Subcutaneous abdominal adipose tissue (tissue), 5 donors: ENCODE measurements at regions not wholly inside any gene's neighbourhood (a gene's known extent, or its start where the extent isn't known, plus 50 kb on each side); places are given as distances from the start of the nearest gene placed in this dataset.

Source experiments
- H3K27ac ChIP-seq: one replicate; pipeline ENCODE4 v1.7.0; 2013; ENCODE audit warnings: low read depth, mild to moderate bottlenecking, inconsistent platforms, low read length, moderate library complexity
- H3K27me3 ChIP-seq, 5 donors: one replicate each; pipeline ENCODE4 v1.7.0; 2013; ENCODE audit warnings: low read length in 5 of 5, inconsistent platforms in 1 of 5; ENCODE audit not compliant: control insufficient read depth in 5 of 5, insufficient read depth in 4 of 5
- H3K36me3 ChIP-seq, 5 donors: one replicate each; pipeline ENCODE4 v1.7.0; 2013; ENCODE audit warnings: low read length in 5 of 5; ENCODE audit not compliant: control insufficient read depth in 5 of 5, insufficient read depth in 5 of 5
- H3K4me1 ChIP-seq, 5 donors: one replicate each; pipeline ENCODE4 v1.7.0; 2013; ENCODE audit warnings: low read length in 5 of 5, mild to moderate bottlenecking in 3 of 5, moderate library complexity in 1 of 5; ENCODE audit not compliant: control insufficient read depth in 5 of 5, insufficient read depth in 5 of 5
- H3K4me3 ChIP-seq, 5 donors: one replicate each; pipeline ENCODE4 v1.7.0; 2013; ENCODE audit warnings: low read length in 5 of 5, low read depth in 1 of 5
- H3K9ac ChIP-seq, 5 donors: one replicate each; pipeline ENCODE4 v1.7.0; 2013; ENCODE audit warnings: low read length in 5 of 5, mild to moderate bottlenecking in 4 of 5, moderate library complexity in 3 of 5
- H3K9me3 ChIP-seq, 5 donors: one replicate each; pipeline ENCODE4 v1.7.0; 2013; ENCODE audit warnings: low read length in 5 of 5; ENCODE audit not compliant: control insufficient read depth in 5 of 5
- donor health status: healthy.
- donor health status: healthy.
- donor health status: healthy.
- donor health status: healthy.
- donor health status: healthy.

DNA sequence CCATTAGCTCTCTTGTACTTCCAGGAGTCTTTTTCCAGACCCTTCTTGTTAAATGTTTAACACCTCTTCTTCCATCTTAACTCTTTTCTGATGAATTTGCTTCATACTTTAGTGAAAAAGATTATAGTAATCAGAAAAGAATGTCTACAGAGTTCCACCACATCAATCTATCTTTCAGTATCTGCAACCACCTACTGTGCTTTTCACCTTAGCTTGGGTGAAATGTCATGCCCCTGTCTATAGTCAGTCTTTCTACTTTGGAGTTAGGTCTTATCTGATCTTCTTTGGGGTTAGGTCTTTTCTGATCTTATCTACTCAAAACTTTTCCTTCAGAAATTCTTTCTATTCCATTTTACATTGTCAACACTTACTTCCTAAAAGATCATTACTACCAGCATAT is 1310.2 kb downstream of the PCDH7 start:
- no peaks in the 10 kb centered on the region for H3K9me3 ChIP-seq
- H3K4me1 ChIP-seq = no peaks in the 10 kb centered on the region
- no peak overlapping the region for H3K27ac ChIP-seq
- no peaks in the 10 kb centered on the region for H3K27me3 ChIP-seq
- no peak overlapping the region for H3K9ac ChIP-seq
- H3K4me3 ChIP-seq = no peak overlapping the region
- no peaks in the 10 kb centered on the region for H3K36me3 ChIP-seq

DNA sequence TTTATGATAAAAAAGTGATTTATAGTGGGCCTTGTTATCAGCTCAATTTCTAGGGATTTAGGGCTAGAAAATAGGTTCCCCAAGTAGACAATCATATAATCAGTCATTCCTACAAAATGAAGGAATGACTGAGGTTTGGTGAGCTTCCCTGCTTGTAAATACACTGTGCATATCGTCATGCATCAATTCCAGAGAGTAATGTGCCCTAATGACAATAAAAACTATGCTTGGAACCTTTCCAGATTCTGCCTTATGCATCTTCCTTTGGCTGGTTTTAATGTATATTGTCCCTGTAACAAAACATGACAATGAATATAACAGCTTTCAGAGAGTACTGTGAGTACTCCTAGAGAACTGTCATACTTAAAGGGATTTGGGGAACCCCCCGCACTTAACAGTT is 1310.9 kb downstream of the PCDH7 start:
- Histone ChIP-seq H3K4me1 (no peaks in the 10 kb centered on the region), H3K36me3 (no peaks in the 10 kb centered on the region), H3K4me3 (no peak overlapping the region), H3K9me3 (no peaks in the 10 kb centered on the region), H3K27ac (no peak overlapping the region), H3K27me3 (no peaks in the 10 kb centered on the region), H3K9ac (no peak overlapping the region)

DNA sequence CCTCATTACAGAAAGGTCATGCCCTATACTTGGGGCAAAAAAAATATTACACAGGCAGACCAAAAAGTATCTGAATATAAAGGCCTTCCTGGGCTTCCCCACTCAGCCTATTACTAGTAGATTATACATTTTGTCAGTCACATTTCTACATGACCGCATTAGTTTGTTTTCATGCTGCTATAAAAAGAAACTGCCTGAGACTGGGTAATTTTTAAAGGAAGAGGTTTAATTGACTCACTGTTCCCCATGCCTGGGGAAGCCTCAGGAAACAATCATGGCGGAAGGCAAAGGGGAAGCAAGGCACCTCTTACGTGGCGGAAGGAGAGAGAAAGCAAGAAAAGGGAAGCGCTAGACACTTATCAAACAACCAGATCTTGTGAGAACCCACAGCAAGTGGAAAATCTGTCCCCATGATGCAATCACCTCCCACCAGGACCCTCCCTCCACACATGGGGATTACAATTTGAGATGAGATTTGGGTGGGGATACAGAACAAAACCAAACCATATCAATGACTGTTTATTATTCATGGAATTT is 1312.0 kb downstream of the PCDH7 start:
- H3K9ac ChIP-seq = no peak overlapping the region
- no peaks in the 10 kb centered on the region for H3K27me3 ChIP-seq
- no peaks in the 10 kb centered on the region for H3K9me3 ChIP-seq
- H3K4me1 ChIP-seq = no peaks in the 10 kb centered on the region
- H3K27ac ChIP-seq = no peak overlapping the region
- no peaks in the 10 kb centered on the region for H3K36me3 ChIP-seq
- H3K4me3 ChIP-seq = no peak overlapping the region

DNA sequence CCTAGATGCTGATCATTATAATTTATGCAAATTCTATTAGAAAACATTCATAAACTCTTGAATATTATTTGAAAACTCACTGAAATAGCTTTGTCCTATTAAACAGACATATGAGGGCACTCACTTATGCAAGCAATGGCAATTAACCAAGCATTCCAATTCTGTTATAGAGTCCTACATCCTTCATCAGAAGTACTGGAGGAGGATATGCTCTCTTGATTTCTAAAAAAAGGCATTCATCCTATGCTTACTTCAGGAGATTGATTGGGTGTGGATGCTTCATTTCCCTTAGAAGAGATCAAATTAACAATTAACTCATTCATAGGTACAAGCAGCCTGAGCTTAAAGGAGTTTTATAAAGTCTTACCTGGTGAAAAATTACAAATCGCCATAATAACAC is 1317.2 kb downstream of the PCDH7 start:
- no peaks in the 10 kb centered on the region for H3K4me1 ChIP-seq
- no peak overlapping the region for H3K9ac ChIP-seq

DNA sequence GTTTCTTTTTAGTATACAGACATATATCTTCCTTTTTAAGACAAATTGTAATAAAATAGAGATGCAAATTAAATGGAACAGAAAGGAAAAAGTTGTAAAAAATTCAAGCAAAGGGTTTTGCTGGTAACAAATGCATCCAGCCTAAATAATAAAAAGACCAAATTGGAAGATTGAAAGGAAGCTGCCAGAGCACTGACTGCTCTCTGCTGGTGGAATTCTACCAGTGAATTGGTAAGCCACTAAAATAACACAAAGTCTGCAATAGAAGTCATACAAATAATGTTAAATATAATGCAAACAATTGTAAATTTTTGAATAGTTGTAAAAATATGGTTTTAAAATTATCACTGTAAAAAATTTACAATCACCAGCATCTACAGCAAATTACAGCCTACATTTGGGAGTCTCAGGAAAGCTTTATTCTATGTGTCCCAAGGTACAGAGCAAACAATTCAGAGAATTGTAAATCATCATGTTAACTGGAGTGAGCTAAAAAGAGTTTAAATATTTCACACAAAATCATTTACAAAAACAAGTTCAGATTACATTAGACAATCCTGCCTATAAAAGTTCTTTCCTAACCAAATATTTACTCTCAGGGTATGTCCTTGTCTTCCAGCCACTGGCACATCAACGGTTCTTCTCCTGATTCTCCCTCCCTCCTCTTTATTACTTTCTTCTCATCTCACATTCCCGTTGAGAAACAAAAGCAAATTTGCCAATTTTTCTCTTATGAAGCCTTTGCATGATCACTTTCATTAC is 1322.5 kb downstream of the PCDH7 start:
- H3K4me1 ChIP-seq = no peaks in the 10 kb centered on the region
- H3K9ac ChIP-seq = no peak overlapping the region
- no peaks in the 10 kb centered on the region for H3K36me3 ChIP-seq
- H3K27ac ChIP-seq = no peak overlapping the region
- no peak overlapping the region for H3K4me3 ChIP-seq
- H3K9me3 ChIP-seq = peaks cover 0 to 3% (median 0%) of the 10 kb centered on the region in 5 donors
- H3K27me3 ChIP-seq = no peaks in the 10 kb centered on the region

More for the DNA sequence above, 1317.2 kb downstream of the PCDH7 start:
- H3K27ac ChIP-seq = no peak overlapping the region
- no peaks in the 10 kb centered on the region for H3K9me3 ChIP-seq
- H3K27me3 ChIP-seq = no peaks in the 10 kb centered on the region
- H3K4me3 ChIP-seq = no peak overlapping the region
- no peaks in the 10 kb centered on the region for H3K36me3 ChIP-seq

DNA sequence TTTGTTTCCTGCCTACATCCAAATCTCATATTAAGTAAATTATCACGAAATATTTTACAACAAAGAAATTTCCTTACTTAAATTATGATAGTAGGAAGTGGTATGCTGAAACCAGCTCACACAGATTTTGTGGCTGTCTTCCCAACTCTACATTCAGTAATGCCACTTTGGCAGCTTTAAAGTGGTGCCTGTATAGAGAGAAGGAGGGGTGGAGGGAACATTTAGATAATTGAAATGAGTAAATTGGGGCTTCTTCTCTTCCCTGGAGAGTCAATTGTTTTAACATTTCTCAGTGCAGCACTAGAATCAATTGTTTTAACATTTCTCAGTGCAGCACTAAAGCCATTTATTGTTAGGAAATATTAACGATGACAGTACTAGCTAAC is 1323.1 kb downstream of the PCDH7 start:
- no peak overlapping the region for H3K9ac ChIP-seq
- no peak overlapping the region for H3K27ac ChIP-seq
- no peaks in the 10 kb centered on the region for H3K27me3 ChIP-seq
- no peaks in the 10 kb centered on the region for H3K36me3 ChIP-seq
- H3K4me3 ChIP-seq = no peak overlapping the region
- no peaks in the 10 kb centered on the region for H3K4me1 ChIP-seq
- H3K9me3 ChIP-seq = peaks cover 0 to 3% (median 0%) of the 10 kb centered on the region in 5 donors

DNA sequence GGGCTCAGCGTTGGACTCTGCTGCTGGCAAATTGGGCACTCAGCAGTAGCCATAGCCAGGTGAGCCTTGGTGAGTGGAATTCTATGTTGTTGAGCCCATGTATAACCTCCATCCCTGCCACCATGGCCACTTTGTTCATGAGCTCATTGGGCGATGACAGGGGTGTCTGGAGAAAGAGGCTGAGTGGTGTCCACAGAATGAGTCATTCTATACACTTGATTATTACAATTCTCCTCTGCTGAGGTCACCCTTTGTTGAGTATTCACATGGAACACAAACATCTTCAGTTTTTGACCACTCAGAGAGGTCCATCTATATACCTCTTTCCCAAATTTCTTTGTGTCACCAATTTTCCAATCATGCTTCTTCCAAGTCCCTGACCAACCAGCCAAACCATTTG is 1341.7 kb downstream of the PCDH7 start:
- no peak overlapping the region for H3K27ac ChIP-seq
- no peaks in the 10 kb centered on the region for H3K4me1 ChIP-seq
- H3K4me3 ChIP-seq = no peak overlapping the region
- H3K9me3 ChIP-seq = no peaks in the 10 kb centered on the region
- no peak overlapping the region for H3K9ac ChIP-seq
- no peaks in the 10 kb centered on the region for H3K27me3 ChIP-seq
- no peaks in the 10 kb centered on the region for H3K36me3 ChIP-seq

DNA sequence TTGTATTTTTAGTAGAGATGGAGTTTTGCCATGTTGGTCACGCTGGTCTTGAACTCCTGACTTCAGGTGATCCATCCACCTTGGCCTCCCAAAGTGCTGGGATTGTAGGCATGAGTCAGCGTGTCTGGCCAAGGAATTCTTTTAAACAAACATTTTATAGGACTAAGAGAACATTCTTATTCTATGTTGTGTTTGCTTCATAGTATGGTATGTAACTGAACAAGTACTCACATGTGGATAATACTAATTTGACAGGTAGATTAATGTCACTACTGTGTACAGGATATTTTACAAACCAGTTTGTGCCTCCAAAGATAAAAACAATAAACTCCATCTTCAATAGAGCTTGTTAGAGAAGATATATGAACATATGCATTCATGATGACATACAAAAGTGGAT is 1353.4 kb downstream of the PCDH7 start:
- Histone ChIP-seq H3K4me1 (no peaks in the 10 kb centered on the region), H3K4me3 (no peak overlapping the region), H3K27me3 (no peaks in the 10 kb centered on the region), H3K9me3 (peaks cover 0 to 8% (median 0%) of the 10 kb centered on the region in 5 donors), H3K36me3 (no peaks in the 10 kb centered on the region), H3K9ac (no peak overlapping the region), H3K27ac (no peak overlapping the region)

DNA sequence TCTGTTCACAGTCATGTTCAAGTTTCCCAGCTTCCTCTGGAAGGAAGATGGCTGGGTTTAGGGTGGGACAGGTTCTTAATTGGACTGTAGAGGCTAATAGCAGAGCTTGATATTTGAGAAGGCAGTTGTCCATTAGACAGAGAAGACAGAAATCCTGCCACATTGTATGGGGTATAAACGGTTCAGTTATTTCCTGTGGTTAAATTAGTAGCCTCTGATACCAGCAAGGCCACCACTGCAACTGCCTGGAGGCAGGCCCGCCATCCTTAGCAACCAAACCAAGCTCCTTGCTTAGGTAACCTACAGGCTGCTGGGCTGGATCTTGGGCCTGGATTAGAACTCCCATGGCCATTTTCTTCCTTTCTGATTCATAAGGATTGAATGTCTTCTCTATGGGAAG is 1367.0 kb downstream of the PCDH7 start:
- H3K9me3 ChIP-seq = no peaks in the 10 kb centered on the region
- H3K36me3 ChIP-seq = no peaks in the 10 kb centered on the region
- H3K27me3 ChIP-seq = no peaks in the 10 kb centered on the region
- no peak overlapping the region for H3K27ac ChIP-seq
- H3K4me3 ChIP-seq = no peak overlapping the region
- H3K9ac ChIP-seq = no peak overlapping the region
- no peaks in the 10 kb centered on the region for H3K4me1 ChIP-seq

DNA sequence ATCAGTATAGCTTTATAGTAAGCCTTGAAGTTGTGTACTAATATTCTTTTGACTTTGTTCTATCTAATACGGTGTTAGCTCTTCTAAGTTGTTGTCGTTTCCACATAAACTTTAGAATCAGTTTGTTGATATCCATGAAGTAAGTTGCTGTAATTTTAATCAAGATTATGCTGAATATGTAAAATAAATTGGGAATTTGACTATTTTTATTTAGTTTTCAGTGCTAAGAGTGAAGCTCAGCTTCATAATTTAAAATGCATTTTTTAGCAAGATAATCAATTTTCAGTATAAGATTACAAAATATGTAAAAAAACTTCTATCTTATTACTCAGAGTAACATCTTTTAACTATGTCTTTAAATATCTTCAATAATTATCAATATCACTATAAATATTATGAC is 1374.8 kb downstream of the PCDH7 start:
- Histone ChIP-seq H3K27ac (no peak overlapping the region), H3K9ac (no peak overlapping the region), H3K9me3 (no peaks in the 10 kb centered on the region), H3K27me3 (no peaks in the 10 kb centered on the region), H3K36me3 (no peaks in the 10 kb centered on the region), H3K4me1 (no peaks in the 10 kb centered on the region), H3K4me3 (no peak overlapping the region)
